ENCODE measurements at regions not wholly inside any gene's neighbourhood (a gene's known extent, or its start where the extent isn't known, plus 50 kb on each side); places are given as distances from the start of the nearest gene placed in this dataset.

DNA sequence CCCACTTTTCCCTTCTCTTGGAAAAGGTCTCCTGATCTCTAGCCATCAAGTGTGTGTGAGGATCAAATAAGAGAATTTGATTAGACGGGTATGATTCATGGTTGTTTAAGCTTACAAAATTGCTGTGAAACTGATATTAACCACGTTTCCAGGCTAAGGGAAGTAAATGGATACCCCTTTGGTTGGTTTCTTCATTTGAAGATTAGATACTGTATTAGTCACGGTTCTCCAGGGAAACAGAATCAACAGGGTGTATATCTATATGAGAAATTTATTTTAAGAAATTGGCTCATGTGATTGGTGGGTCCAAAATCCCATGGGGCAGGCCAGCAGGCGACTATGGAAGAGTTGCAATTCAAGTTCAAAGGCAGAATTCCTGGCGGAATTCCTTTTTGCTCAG, 112.7 kb upstream of the SELENOK start:
- Histone ChIP-seq H3K27me3 (no peaks in the 10 kb centered on the region), H3K36me3 (no peaks in the 10 kb centered on the region), H3K9me3 (no peaks in the 10 kb centered on the region), H3K27ac (no peak overlapping the region), H3K4me1 (peaks cover 0 to 1% (median 0%) of the 10 kb centered on the region in 9 donors), H3K4me3 (no peak overlapping the region)
- intact Hi-C loops (cut with DNase I): no loop called here
- TF ChIP-seq, protein P1, sequence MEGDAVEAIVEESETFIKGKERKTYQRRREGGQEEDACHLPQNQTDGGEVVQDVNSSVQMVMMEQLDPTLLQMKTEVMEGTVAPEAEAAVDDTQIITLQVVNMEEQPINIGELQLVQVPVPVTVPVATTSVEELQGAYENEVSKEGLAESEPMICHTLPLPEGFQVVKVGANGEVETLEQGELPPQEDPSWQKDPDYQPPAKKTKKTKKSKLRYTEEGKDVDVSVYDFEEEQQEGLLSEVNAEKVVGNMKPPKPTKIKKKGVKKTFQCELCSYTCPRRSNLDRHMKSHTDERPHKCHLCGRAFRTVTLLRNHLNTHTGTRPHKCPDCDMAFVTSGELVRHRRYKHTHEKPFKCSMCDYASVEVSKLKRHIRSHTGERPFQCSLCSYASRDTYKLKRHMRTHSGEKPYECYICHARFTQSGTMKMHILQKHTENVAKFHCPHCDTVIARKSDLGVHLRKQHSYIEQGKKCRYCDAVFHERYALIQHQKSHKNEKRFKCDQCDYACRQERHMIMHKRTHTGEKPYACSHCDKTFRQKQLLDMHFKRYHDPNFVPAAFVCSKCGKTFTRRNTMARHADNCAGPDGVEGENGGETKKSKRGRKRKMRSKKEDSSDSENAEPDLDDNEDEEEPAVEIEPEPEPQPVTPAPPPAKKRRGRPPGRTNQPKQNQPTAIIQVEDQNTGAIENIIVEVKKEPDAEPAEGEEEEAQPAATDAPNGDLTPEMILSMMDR (IDR thresholded peaks at IDR 0.05): no peak
- no peak for DNase-seq
- 65 to 72% methylated on average over 5 of the region's 5 CpGs for WGBS, 2 donors
- no peak for ATAC-seq

DNA sequence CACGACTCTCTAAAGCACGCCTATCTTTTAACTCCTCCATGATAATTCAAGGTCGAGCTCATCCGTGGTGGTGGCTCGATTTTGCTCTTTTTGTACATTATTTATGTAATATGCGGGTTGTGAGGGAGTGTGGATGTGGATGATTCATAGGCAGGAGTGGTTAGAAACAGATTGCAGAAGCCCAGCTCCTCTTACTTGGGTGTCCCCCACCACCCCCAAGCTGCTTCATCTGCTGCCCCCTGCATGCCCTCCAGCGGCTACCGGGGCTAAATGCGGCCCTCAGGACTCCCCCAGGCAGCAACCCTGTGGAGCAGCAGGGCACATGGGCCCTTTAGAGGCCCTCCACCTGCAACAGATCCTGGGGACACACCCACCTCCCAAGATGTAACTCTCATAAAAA, 111.5 kb upstream of the SELENOK start:
- ATAC-seq: no peak
- Histone ChIP-seq H3K4me3 (no peak overlapping the region), H3K27ac (no peak overlapping the region), H3K36me3 (no peaks in the 10 kb centered on the region), H3K4me1 (peaks cover 0 to 10% (median 0%) of the 10 kb centered on the region in 9 donors), H3K27me3 (no peaks in the 10 kb centered on the region), H3K9me3 (no peaks in the 10 kb centered on the region)
- no peak for DNase-seq
- 69 to 79% methylated on average over 9 of the region's 9 CpGs for WGBS, 2 donors
- TF ChIP-seq, protein P1 (IDR thresholded peaks at IDR 0.05): no peak
- intact Hi-C loops (cut with DNase I): no loop called here

DNA sequence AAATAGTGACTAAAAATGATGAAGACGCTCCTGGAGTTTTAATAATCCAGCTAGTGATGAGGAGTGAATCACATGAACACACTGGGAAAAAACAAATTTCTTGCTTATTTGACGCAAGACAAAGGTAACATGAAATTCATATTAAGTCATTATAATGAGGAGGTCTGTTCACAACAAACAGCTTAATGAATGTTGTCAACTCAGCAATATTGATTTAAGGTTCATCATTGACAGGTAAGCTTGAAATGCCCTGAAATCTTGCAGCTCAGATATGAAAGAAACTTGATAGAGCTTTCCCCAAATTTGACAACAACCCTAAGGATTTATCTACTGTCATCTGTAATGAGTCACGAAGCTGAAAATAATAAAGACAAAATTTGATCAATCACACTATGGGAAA, 108.1 kb upstream of the SELENOK start:
- H3K27me3 ChIP-seq: peaks cover 0 to 3% (median 0%) of the 10 kb centered on the region in 7 donors
- WGBS, 2 donors: 91% methylated on average over 3 of the region's 3 CpGs
- peaks cover 0 to 10% (median 0%) of the 10 kb centered on the region in 9 donors for H3K4me1 ChIP-seq
- no peak overlapping the region for H3K4me3 ChIP-seq
- H3K9me3 ChIP-seq: no peaks in the 10 kb centered on the region
- DNase-seq (no peak), ATAC-seq (no peak)
- intact Hi-C loops (cut with DNase I): no loop called here
- H3K27ac ChIP-seq: no peak overlapping the region
- no peaks in the 10 kb centered on the region for H3K36me3 ChIP-seq
- TF ChIP-seq, protein P1 (IDR thresholded peaks at IDR 0.05): no peak

DNA sequence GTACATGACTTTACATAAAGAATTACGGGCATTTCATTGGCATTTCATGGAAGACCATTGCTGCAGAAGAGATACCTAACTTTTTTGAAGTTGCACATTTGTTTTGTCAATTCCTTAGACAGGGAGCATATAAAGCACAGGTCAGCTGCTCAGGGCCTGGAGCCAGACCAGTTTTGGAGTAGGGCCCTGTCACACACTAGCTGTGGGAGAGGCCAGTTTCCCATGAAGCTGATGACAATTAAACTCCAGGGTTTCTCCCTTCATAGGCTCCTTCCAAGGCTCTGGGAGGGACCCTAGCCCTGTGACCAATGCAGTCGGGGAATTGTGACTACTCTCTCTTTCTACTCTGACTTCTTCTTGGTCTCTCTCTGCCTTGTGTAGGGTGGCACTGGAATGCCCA, 107.3 kb upstream of the SELENOK start:
- TF ChIP-seq, protein P1 (IDR thresholded peaks at IDR 0.05): no peak
- Histone ChIP-seq H3K9me3 (no peaks in the 10 kb centered on the region), H3K27ac (peak overlapping the region in 3 of 10 donors; percentile 34 to 41 (median 37)), H3K36me3 (no peaks in the 10 kb centered on the region), H3K4me1 (peaks cover 0 to 10% (median 0%) of the 10 kb centered on the region in 9 donors), H3K27me3 (peaks cover 0 to 3% (median 0%) of the 10 kb centered on the region in 7 donors), H3K4me3 (no peak overlapping the region)
- ATAC-seq (peak; percentile 59 to 91 (median 80)), DNase-seq (peak; percentile 36 to 49)
- WGBS, 2 donors: 59 to 64% methylated on average over 2 of the region's 2 CpGs
- intact Hi-C loops (cut with DNase I): no loop called here
